A549 (cell line): ENCODE measurements at regions not wholly inside any gene's neighbourhood (a gene's known extent, or its start where the extent isn't known, plus 50 kb on each side); places are given as distances from the start of the nearest gene placed in this dataset.

Experiments
- ATAC-seq, 2 experiments: fragments of 200-7000 bp in 1 of 2; fragments of >200 bp in 1 of 2; cut with Nextera tagmentation in 1 of 2; cut with Tn5 transposase in 1 of 2; 3 replicates each; pipeline versions ENCODE4 v1.8.0 to v1.9.1; 2018 to 2020; ENCODE audit warnings: mild to moderate bottlenecking in 1 of 2, moderate library complexity in 1 of 2
- CTCF ChIA-PET: fragments of 300-600 bp; sonication (Branson Sonifier 250); formaldehyde crosslinking; extraction: SDS; loops from one replicate; lab custom pipeline; 2021; ENCODE audit warnings: antibody characterized with exemption, inconsistent platforms; lab: Yijun Ruan, JAX
- POLR2A ChIA-PET: fragments of 350-600 bp; formaldehyde crosslinking; extraction: SDS; loops from one replicate; lab custom pipeline; 2021; ENCODE audit warnings: antibody characterized with exemption, inconsistent platforms; lab: Yijun Ruan, JAX
- DNase-seq, 2 experiments: peaks; one replicate each; pipeline versions ENCODE4 v3.0.0 to v3.0.0-alpha.2; 2011 to 2016; ENCODE audit warnings: low read depth in 1 of 2, low spot score in 1 of 2
- FAIRE-seq: peaks from 2 replicates; lab custom pipeline; 2011; peaks lifted over from hg19 to GRCh38; lab: Jason Lieb, UNC
- H3K27ac ChIP-seq, 2 experiments: fragments of >200 bp; sonication (Bioruptor Twin); formaldehyde crosslinking; 3 replicates each; pipeline ENCODE4 v1.5.1; 2016 to 2017
- H3K4me1 ChIP-seq: fragments of >200 bp; sonication (Bioruptor Twin); formaldehyde crosslinking; 3 replicates; pipeline ENCODE4 v1.6.1; 2016
- H3K4me2 ChIP-seq: fragments of >200 bp; sonication (Bioruptor Twin); formaldehyde crosslinking; 3 replicates; pipeline ENCODE4 v1.6.1; 2016
- H3K4me3 ChIP-seq: fragments of >200 bp; sonication (Bioruptor Twin); formaldehyde crosslinking; 3 replicates; pipeline ENCODE4 v1.5.1; 2016
- H3K9me3 ChIP-seq: fragments of >200 bp; sonication (Bioruptor Twin); formaldehyde crosslinking; 3 replicates; pipeline ENCODE4 v1.6.1; 2016
- ATOH8 ChIP-seq: fragments of 250-450 bp; sonication (Bioruptor Pico); IDR thresholded peaks from 2 replicates; pipeline ENCODE4 v1.5.0; 2020; ENCODE audit warnings: low read depth, mild to moderate bottlenecking, moderate library complexity
- BCL3 ChIP-seq: fragments of >200 bp; sonication (Bioruptor Twin); formaldehyde crosslinking; IDR thresholded peaks from 3 replicates; pipeline ENCODE4 v1.6.1; 2016
- CHD2 ChIP-seq: fragments of 150-350 bp; IDR thresholded peaks from 2 replicates; pipeline ENCODE4 v1.6.1; 2014; ENCODE audit warnings: low read length; ENCODE audit not compliant: partially characterized antibody
- E2F6 ChIP-seq: IDR thresholded peaks from 2 replicates; pipeline ENCODE4 v1.6.1; 2012; ENCODE audit warnings: low read depth, borderline replicate concordance
- EHMT2 ChIP-seq: fragments of 200-600 bp; sonication (generic); IDR thresholded peaks from 2 replicates; pipeline ENCODE4 v1.6.1; 2016; ENCODE audit warnings: antibody characterized with exemption, low read depth, mild to moderate bottlenecking, moderate library complexity
- ESRRA ChIP-seq: fragments of 150-350 bp; IDR thresholded peaks from 2 replicates; pipeline ENCODE4 v1.6.1; 2014; ENCODE audit warnings: mild to moderate bottlenecking, low read length, borderline replicate concordance
- FOSB ChIP-seq: fragments of 250-450 bp; sonication (Bioruptor Pico); IDR thresholded peaks from 2 replicates; pipeline ENCODE4 v1.5.0; 2020; ENCODE audit warnings: mild to moderate bottlenecking, moderate library complexity
- FOSL2 ChIP-seq, 2 experiments: fragments of 450-650 bp in 1 of 2; fragments of >200 bp in 1 of 2; sonication (Bioruptor Twin) in 1 of 2; formaldehyde crosslinking; IDR thresholded peaks; 2 replicates each; pipeline versions ENCODE4 v1.5.0 to v1.6.1; 2016 to 2020; ENCODE audit warnings: mild to moderate bottlenecking in 1 of 2, moderate library complexity in 1 of 2
- FOXS1 ChIP-seq: fragments of 250-450 bp; sonication (Bioruptor Pico); IDR thresholded peaks from 2 replicates; pipeline ENCODE4 v1.5.0; 2020; ENCODE audit warnings: mild to moderate bottlenecking, moderate library complexity
- GATA3 ChIP-seq: IDR thresholded peaks from 2 replicates; pipeline ENCODE4 v1.6.1; 2012; ENCODE audit warnings: borderline replicate concordance
- HEYL ChIP-seq: fragments of 250-450 bp; sonication (Bioruptor Pico); IDR thresholded peaks from 2 replicates; pipeline ENCODE4 v1.8.0; 2021; ENCODE audit warnings: mild to moderate bottlenecking, moderate library complexity
- HOXA7 ChIP-seq: fragments of 250-450 bp; sonication (Bioruptor Pico); IDR thresholded peaks from 2 replicates; pipeline ENCODE4 v1.5.0; 2020; ENCODE audit warnings: mild to moderate bottlenecking, moderate library complexity
- JUNB ChIP-seq: fragments of >200 bp; sonication (Bioruptor Twin); formaldehyde crosslinking; IDR thresholded peaks from 2 replicates; pipeline ENCODE4 v1.6.1; 2016
- MYC ChIP-seq: IDR thresholded peaks from 2 replicates; pipeline ENCODE4 v1.6.1; 2012; ENCODE audit warnings: mild to moderate bottlenecking, inconsistent platforms, low read length, improper control_type of control experiment, borderline replicate concordance
- NFE2L2 ChIP-seq: fragments of 150-350 bp; conservative IDR thresholded peaks from 2 replicates; pipeline ENCODE4 v1.6.1; 2014; ENCODE audit warnings: low read length
- PBX3 ChIP-seq: IDR thresholded peaks from 2 replicates; pipeline ENCODE4 v1.6.1; 2012
- PHF8 ChIP-seq: fragments of 200-600 bp; sonication (generic); IDR thresholded peaks from 2 replicates; pipeline ENCODE4 v1.6.1; 2016; ENCODE audit warnings: low read depth, mild to moderate bottlenecking, antibody characterized with exemption, moderate library complexity, borderline replicate concordance
- POLR2A ChIP-seq: IDR thresholded peaks from 2 replicates; pipeline ENCODE4 v1.6.1; 2012; ENCODE audit warnings: mild to moderate bottlenecking, low read length
- RARB ChIP-seq: fragments of 250-450 bp; sonication (Bioruptor Pico); IDR thresholded peaks from 2 replicates; pipeline ENCODE4 v1.8.0; 2021; ENCODE audit warnings: mild to moderate bottlenecking, moderate library complexity
- TFCP2L1 ChIP-seq: fragments of 250-450 bp; sonication (Bioruptor Pico); IDR thresholded peaks from 2 replicates; pipeline ENCODE4 v1.5.0; 2021; ENCODE audit warnings: mild to moderate bottlenecking
- ZFP36 ChIP-seq: fragments of 450-650 bp; IDR thresholded peaks from 2 replicates; pipeline ENCODE4 v1.6.1; 2014; ENCODE audit warnings: borderline replicate concordance; ENCODE audit not compliant: partially characterized antibody
- ZNF302 ChIP-seq: fragments of 250-450 bp; sonication (Bioruptor Pico); IDR thresholded peaks from 2 replicates; pipeline ENCODE4 v1.9.0; 2021; ENCODE audit warnings: inconsistent platforms, mild to moderate bottlenecking, moderate library complexity
- ZSCAN20 ChIP-seq: fragments of 250-450 bp; sonication (Bioruptor Pico); IDR thresholded peaks from 2 replicates; pipeline ENCODE4 v1.8.0; 2022; ENCODE audit warnings: mild to moderate bottlenecking, moderate library complexity
- WGBS: methylation state at CpG from one replicate; pipeline ENCODE4 v1.1.6; 2017; ENCODE audit errors: missing lambda C conversion rate; 5-methylcytosine and 5-hydroxymethylcytosine counted together
- TF ChIP-seq, protein P1 (sequence below): IDR thresholded peaks from 2 replicates; pipeline ENCODE4 v1.6.1; 2012

- no peak for TF ChIP-seq EHMT2
- TF ChIP-seq ZSCAN20 (CRISPR knock-in tag), result no peak
- no peak for TF ChIP-seq ESRRA
- ChIA-PET POLR2A (no interaction called here), CTCF (interaction anchor here (0.9 to 1.6 kb wide), 2 partner anchors 19 to 411 kb away, joined by 3 to 4 read pairs; no protein-coding TSS in a partner anchor)
- no peak for ATAC-seq
- H3K4me3 ChIP-seq, result no peak overlapping the region
- WGBS, result 77% methylated on average over 11 of the region's 11 CpGs
- no peak overlapping the region for H3K4me2 ChIP-seq
- no peak for FAIRE-seq
- no peak for DNase-seq
- H3K27ac ChIP-seq, result no peak overlapping the region
- peaks cover 4% of the 10 kb centered on the region; the same call in 1 of the 3 replicates for H3K9me3 ChIP-seq
- H3K4me1 ChIP-seq, result no peaks in the 10 kb centered on the region
Observed at GRCh38 chr9:107894572-107895261, 405.1 kb upstream of the KLF4 start.

- POLR2A ChIA-PET, result no interaction called here
Observed at GRCh38 chr9:107890921-107891465, 401.4 kb upstream of the KLF4 start.

DNA sequence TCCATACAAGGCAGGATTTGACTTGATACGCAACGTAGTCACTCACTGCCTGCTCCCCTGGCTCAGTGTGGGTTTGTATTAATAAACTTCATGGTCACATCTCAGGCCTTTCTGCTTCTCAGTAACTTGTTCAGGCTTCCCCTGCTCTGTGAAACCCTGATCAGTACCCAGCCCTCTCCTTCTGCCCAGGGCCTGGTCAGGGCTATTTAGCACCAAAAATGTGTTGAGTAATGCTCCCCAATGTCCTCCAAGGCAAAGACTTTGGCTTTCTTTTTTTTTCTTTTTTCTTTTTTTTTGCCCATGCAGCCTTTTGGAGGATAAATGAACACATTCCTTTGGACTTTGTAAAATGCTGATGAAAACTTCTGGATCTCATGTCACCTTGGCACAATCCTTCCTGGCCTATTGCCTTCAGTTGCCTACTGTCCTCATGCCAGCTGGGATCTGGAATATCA, 399.2 kb upstream of the KLF4 start:
- ChIA-PET POLR2A (no interaction called here), CTCF (no interaction called here)
- FAIRE-seq (no peak), ATAC-seq (no peak), DNase-seq (no peak)
- TF ChIP-seq POLR2A (no peak), EHMT2 (no peak), ZSCAN20 (CRISPR knock-in tag) (no peak), NFE2L2 (no peak), ZNF302 (CRISPR knock-in tag) (no peak), E2F6 (no peak), FOXS1 (CRISPR knock-in tag) (no peak)
- TF ChIP-seq, protein P1, sequence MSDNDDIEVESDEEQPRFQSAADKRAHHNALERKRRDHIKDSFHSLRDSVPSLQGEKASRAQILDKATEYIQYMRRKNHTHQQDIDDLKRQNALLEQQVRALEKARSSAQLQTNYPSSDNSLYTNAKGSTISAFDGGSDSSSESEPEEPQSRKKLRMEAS, result no peak
- H3K27ac ChIP-seq, result no peak overlapping the region
- no peaks in the 10 kb centered on the region for H3K4me1 ChIP-seq
- 97% methylated on average over 2 of the region's 2 CpGs for WGBS
- H3K9me3 ChIP-seq, result peaks cover 4% of the 10 kb centered on the region; the same call in 1 of the 3 replicates
- H3K4me3 ChIP-seq, result no peak overlapping the region
- H3K4me2 ChIP-seq, result no peak overlapping the region

More at GRCh38 chr9:107890921-107891465, 401.4 kb upstream of the KLF4 start:
- Histone ChIP-seq H3K9me3 (peaks cover 4% of the 10 kb centered on the region; the same call in 1 of the 3 replicates), H3K27ac (no peak overlapping the region), H3K4me3 (no peak overlapping the region), H3K4me2 (no peak overlapping the region), H3K4me1 (no peaks in the 10 kb centered on the region)
- FAIRE-seq (no peak), ATAC-seq (no peak), DNase-seq (no peak)
- 79% methylated on average over 3 of the region's 3 CpGs for WGBS
- CTCF ChIA-PET, result interaction anchor here (0.7 kb wide), 1 partner anchor 224 kb away, joined by 4 read pairs; no protein-coding TSS in a partner anchor
- TF ChIP-seq GATA3 (no peak), FOSB (CRISPR knock-in tag) (no peak), ESRRA (no peak), MYC (no peak), FOSL2 (IDR thresholded peaks at IDR 0.05) (no peak), FOSL2 (CRISPR knock-in tag; IDR thresholded peaks at IDR 0.05) (no peak), JUNB (no peak), ATOH8 (no peak), PHF8 (no peak), TFCP2L1 (no peak), BCL3 (no peak), HOXA7 (CRISPR knock-in tag) (no peak), RARB (CRISPR knock-in tag) (no peak), PBX3 (no peak), HEYL (no peak), ZFP36 (no peak), ZNF302 (CRISPR knock-in tag) (no peak), CHD2 (no peak)
